IPS-20b (cell line): ENCODE measurements at regions not wholly inside any gene's neighbourhood (a gene's known extent, or its start where the extent isn't known, plus 50 kb on each side); places are given as distances from the start of the nearest gene placed in this dataset.

Experiments used
- H3K27ac ChIP-seq: one replicate; pipeline ENCODE4 v1.5.1; 2013; ENCODE audit warnings: low read length
- H3K27me3 ChIP-seq: 2 replicates; pipeline ENCODE4 v1.6.1; 2013; ENCODE audit warnings: mild to moderate bottlenecking, low read length, inconsistent platforms; ENCODE audit not compliant: insufficient read depth
- H3K36me3 ChIP-seq: 2 replicates; pipeline ENCODE4 v1.6.1; 2013; ENCODE audit warnings: low read depth, mild to moderate bottlenecking, inconsistent platforms, low read length, moderate library complexity; ENCODE audit not compliant: insufficient read depth
- H3K4me1 ChIP-seq: 2 replicates; pipeline ENCODE4 v1.6.1; 2013; ENCODE audit warnings: mild to moderate bottlenecking, control low read depth, inconsistent platforms, low read length, moderate library complexity; ENCODE audit not compliant: insufficient read depth
- H3K4me3 ChIP-seq: 2 replicates; pipeline ENCODE4 v1.5.1; 2013; ENCODE audit warnings: mild to moderate bottlenecking, low read length, inconsistent platforms
- H3K9ac ChIP-seq: 2 replicates; pipeline ENCODE4 v1.6.1; 2013; ENCODE audit warnings: low read depth, mild to moderate bottlenecking, inconsistent platforms, low read length, moderate library complexity
- H3K9me3 ChIP-seq: 2 replicates; pipeline ENCODE4 v1.6.1; 2013; ENCODE audit warnings: mild to moderate bottlenecking, low read depth, low read length, inconsistent platforms; ENCODE audit not compliant: insufficient read depth

- Histone ChIP-seq H3K9me3 (no peaks in the 10 kb centered on the region), H3K9ac (no peak overlapping the region), H3K36me3 (no peaks in the 10 kb centered on the region), H3K27ac (no peak overlapping the region), H3K4me3 (no peak overlapping the region), H3K27me3 (no peaks in the 10 kb centered on the region), H3K4me1 (peaks cover 4% of the 10 kb centered on the region; the same call in 1 of the 2 replicates)
Observed at GRCh38 chr1:216836316-216836715, 113.1 kb upstream of the ESRRG start.

- H3K27me3 ChIP-seq, result no peaks in the 10 kb centered on the region
- no peaks in the 10 kb centered on the region for H3K36me3 ChIP-seq
- no peak overlapping the region for H3K4me3 ChIP-seq
- H3K4me1 ChIP-seq, result peaks cover 6% of the 10 kb centered on the region; the same call in 1 of the 2 replicates
- no peak overlapping the region for H3K9ac ChIP-seq
- H3K9me3 ChIP-seq, result no peaks in the 10 kb centered on the region
- H3K27ac ChIP-seq, result no peak overlapping the region
Observed at GRCh38 chr1:216833509-216833908, 110.3 kb upstream of the ESRRG start.

- H3K9ac ChIP-seq, result no peak overlapping the region
- no peaks in the 10 kb centered on the region for H3K9me3 ChIP-seq
- no peaks in the 10 kb centered on the region for H3K36me3 ChIP-seq
- no peak overlapping the region for H3K27ac ChIP-seq
- H3K4me1 ChIP-seq, result peaks cover 6% of the 10 kb centered on the region; the same call in 1 of the 2 replicates
- H3K4me3 ChIP-seq, result no peak overlapping the region
- H3K27me3 ChIP-seq, result no peaks in the 10 kb centered on the region
Observed at GRCh38 chr1:216832192-216832591, 109.0 kb upstream of the ESRRG start.

- Histone ChIP-seq H3K27me3 (no peaks in the 10 kb centered on the region), H3K4me1 (peaks cover 3% of the 10 kb centered on the region; the same call in 1 of the 2 replicates), H3K36me3 (no peaks in the 10 kb centered on the region), H3K9ac (no peak overlapping the region), H3K9me3 (no peaks in the 10 kb centered on the region), H3K4me3 (no peak overlapping the region), H3K27ac (no peak overlapping the region)
Observed at GRCh38 chr1:216830424-216831210, 107.4 kb upstream of the ESRRG start.

- Histone ChIP-seq H3K36me3 (no peaks in the 10 kb centered on the region), H3K9me3 (no peaks in the 10 kb centered on the region), H3K9ac (no peak overlapping the region), H3K4me3 (no peak overlapping the region), H3K27me3 (no peaks in the 10 kb centered on the region), H3K4me1 (peaks cover 3% of the 10 kb centered on the region; the same call in 1 of the 2 replicates), H3K27ac (no peak overlapping the region)
Observed at GRCh38 chr1:216827251-216827650, 104.0 kb upstream of the ESRRG start.

GRCh38 chr1:216826646-216827045, 103.4 kb upstream of the ESRRG start:
- Histone ChIP-seq H3K4me3 (no peak overlapping the region), H3K4me1 (peaks cover 3% of the 10 kb centered on the region; the same call in 1 of the 2 replicates)

GRCh38 chr1:216826214-216826613, 103.0 kb upstream of the ESRRG start:
- H3K27me3 ChIP-seq, result no peaks in the 10 kb centered on the region
- H3K4me1 ChIP-seq, result peaks cover under 1% of the 10 kb centered on the region; the same call in 1 of the 2 replicates
- H3K4me3 ChIP-seq, result no peak overlapping the region
- no peaks in the 10 kb centered on the region for H3K9me3 ChIP-seq
- H3K9ac ChIP-seq, result no peak overlapping the region
- no peaks in the 10 kb centered on the region for H3K36me3 ChIP-seq
- H3K27ac ChIP-seq, result no peak overlapping the region

More at GRCh38 chr1:216826646-216827045, 103.4 kb upstream of the ESRRG start:
- Histone ChIP-seq H3K9ac (no peak overlapping the region), H3K27ac (no peak overlapping the region), H3K36me3 (no peaks in the 10 kb centered on the region), H3K9me3 (no peaks in the 10 kb centered on the region), H3K27me3 (no peaks in the 10 kb centered on the region)

- no peak overlapping the region for H3K4me3 ChIP-seq
- H3K9me3 ChIP-seq, result no peaks in the 10 kb centered on the region
Observed at GRCh38 chr1:216825557-216825956, 102.3 kb upstream of the ESRRG start.

GRCh38 chr1:216824511-216824910, 101.3 kb upstream of the ESRRG start:
- Histone ChIP-seq H3K36me3 (no peaks in the 10 kb centered on the region), H3K27me3 (no peaks in the 10 kb centered on the region), H3K9ac (no peak overlapping the region), H3K9me3 (no peaks in the 10 kb centered on the region), H3K27ac (no peak overlapping the region), H3K4me3 (no peak overlapping the region), H3K4me1 (peaks cover 4% of the 10 kb centered on the region; the same call in 1 of the 2 replicates)

More at GRCh38 chr1:216825557-216825956, 102.3 kb upstream of the ESRRG start:
- Histone ChIP-seq H3K27ac (no peak overlapping the region), H3K36me3 (no peaks in the 10 kb centered on the region), H3K27me3 (no peaks in the 10 kb centered on the region), H3K4me1 (no peaks in the 10 kb centered on the region; the same call in 1 of the 2 replicates), H3K9ac (no peak overlapping the region)

GRCh38 chr1:216823731-216824130, 100.5 kb upstream of the ESRRG start:
- Histone ChIP-seq H3K27ac (no peak overlapping the region), H3K9me3 (no peaks in the 10 kb centered on the region)

GRCh38 chr1:216822480-216822879, 99.3 kb upstream of the ESRRG start:
- H3K27me3 ChIP-seq, result no peaks in the 10 kb centered on the region
- H3K9me3 ChIP-seq, result no peaks in the 10 kb centered on the region
- no peaks in the 10 kb centered on the region for H3K36me3 ChIP-seq
- H3K27ac ChIP-seq, result no peak overlapping the region
- no peak overlapping the region for H3K4me3 ChIP-seq
- H3K4me1 ChIP-seq, result peaks cover 10% of the 10 kb centered on the region; the same call in 1 of the 2 replicates
- no peak overlapping the region for H3K9ac ChIP-seq

More at GRCh38 chr1:216823731-216824130, 100.5 kb upstream of the ESRRG start:
- H3K4me1 ChIP-seq, result peaks cover 10% of the 10 kb centered on the region; the same call in 1 of the 2 replicates
- no peak overlapping the region for H3K4me3 ChIP-seq
- no peak overlapping the region for H3K9ac ChIP-seq
- H3K36me3 ChIP-seq, result no peaks in the 10 kb centered on the region
- no peaks in the 10 kb centered on the region for H3K27me3 ChIP-seq

- Histone ChIP-seq H3K4me1 (peaks cover 10% of the 10 kb centered on the region; the same call in 1 of the 2 replicates), H3K36me3 (no peaks in the 10 kb centered on the region), H3K9ac (no peak overlapping the region), H3K4me3 (no peak overlapping the region), H3K27ac (no peak overlapping the region), H3K9me3 (no peaks in the 10 kb centered on the region), H3K27me3 (no peaks in the 10 kb centered on the region)
Observed at GRCh38 chr1:216820345-216820744, 97.1 kb upstream of the ESRRG start.
